ENCODE measurements at regions not wholly inside any gene's neighbourhood (a gene's known extent, or its start where the extent isn't known, plus 50 kb on each side); places are given as distances from the start of the nearest gene placed in this dataset.

- 81 to 87% methylated on average over 15 of the region's 15 CpGs for WGBS, 2 donors
- intact Hi-C loops (cut with DNase I; ENCODE audit: low total_unique reads) = loop anchor here (5.0 to 10.0 kb wide), 2 partner anchors 640 to 1132 kb away; no protein-coding TSS in a partner anchor
- TF ChIP-seq POLR2A (IDR thresholded peaks at IDR 0.05) (no peak), CTCF (IDR thresholded peaks at IDR 0.05) (no peak)
Observed at GRCh38 chr11:69972351-69972802, 105.7 kb upstream of the ANO1 start.

DNA sequence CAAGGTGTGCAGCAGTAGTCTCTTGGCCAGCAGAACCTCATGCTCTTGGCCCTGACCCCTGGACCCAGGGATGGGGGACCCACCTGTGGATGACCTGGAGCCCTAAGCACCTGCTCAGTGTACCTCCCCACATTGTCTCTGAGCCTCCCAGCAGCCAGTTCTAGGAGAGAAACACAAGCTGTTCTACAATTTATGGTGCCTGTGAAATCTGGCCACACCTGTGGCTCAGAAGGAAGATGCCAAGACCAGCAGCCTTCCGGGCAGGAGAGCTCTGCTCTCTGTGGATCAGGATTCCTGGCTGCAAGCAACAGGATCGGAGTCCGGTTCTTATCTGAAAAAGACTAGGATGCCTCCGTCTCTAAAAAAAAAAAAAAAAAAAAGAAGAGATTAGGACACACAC lies 103.6 kb upstream of the ANO1 start:
- intact Hi-C loops (cut with DNase I; ENCODE audit: low total_unique reads) = loop anchor here (5.0 to 10.0 kb wide), 2 partner anchors 638 to 1130 kb away; no protein-coding TSS in a partner anchor
- no peak overlapping the region for H3K4me3 ChIP-seq (ENCODE audit: low read depth, poor library complexity, severe bottlenecking)
- no peak for DNase-seq (ENCODE audit: low spot score in 2 of 2)
- 54 to 76% methylated on average over 4 of the region's 4 CpGs for whole genome bisulfite sequencing, 2 donors
- no peak for TF ChIP-seq POLR2A (IDR thresholded peaks at IDR 0.05)
- no peak for TF ChIP-seq CTCF (IDR thresholded peaks at IDR 0.05)

More at GRCh38 chr11:69972351-69972802, 105.7 kb upstream of the ANO1 start:
- no peak for DNase-seq (ENCODE audit: low spot score in 2 of 2)
- H3K4me3 ChIP-seq (ENCODE audit: low read depth, poor library complexity, severe bottlenecking) = no peak overlapping the region

GRCh38 chr11:69975822-69976221 lies 102.3 kb upstream of the ANO1 start:
- DNase-seq (ENCODE audit: low spot score in 2 of 2) = no peak
- WGBS, 2 donors = 91 to 96% methylated on average over 7 of the region's 7 CpGs
- TF ChIP-seq CTCF (IDR thresholded peaks at IDR 0.05) = no peak
- TF ChIP-seq POLR2A (IDR thresholded peaks at IDR 0.05) = no peak
- H3K4me3 ChIP-seq (ENCODE audit: low read depth, poor library complexity, severe bottlenecking) = no peak overlapping the region
- intact Hi-C loops (cut with DNase I; ENCODE audit: low total_unique reads) = loop anchor here (10.0 kb wide), 1 partner anchor 1129 kb away; no protein-coding TSS in a partner anchor

DNA sequence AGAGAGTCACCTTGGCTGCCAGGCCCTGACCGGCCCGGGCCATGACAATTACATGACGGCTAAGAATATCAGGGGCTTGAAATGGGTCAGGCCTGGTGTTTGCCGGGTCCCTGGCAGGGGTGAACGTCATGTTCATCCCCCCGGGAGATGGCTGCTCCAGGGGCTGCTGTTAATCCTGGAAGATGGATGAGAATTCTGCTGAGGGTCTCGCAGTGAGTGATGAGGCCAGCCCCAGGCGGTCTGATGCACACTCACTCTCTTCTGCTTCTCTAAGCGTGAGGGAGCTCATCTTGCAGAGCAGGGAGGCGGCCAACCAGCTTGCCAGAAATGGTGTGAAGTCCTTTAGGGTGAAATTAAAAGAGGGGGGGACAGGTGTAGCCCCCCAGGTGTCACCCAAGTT lies 101.3 kb upstream of the ANO1 start:
- intact Hi-C loops (cut with DNase I; ENCODE audit: low total_unique reads) = loop anchor here (10.0 kb wide), 1 partner anchor 1128 kb away; no protein-coding TSS in a partner anchor
- no peak for DNase-seq (ENCODE audit: low spot score in 2 of 2)
- WGBS, 2 donors = 88 to 89% methylated on average over 9 to 10 of the region's 10 CpGs
- H3K4me3 ChIP-seq (ENCODE audit: low read depth, poor library complexity, severe bottlenecking) = no peak overlapping the region
- TF ChIP-seq CTCF (IDR thresholded peaks at IDR 0.05) (no peak), POLR2A (IDR thresholded peaks at IDR 0.05) (no peak)

DNA sequence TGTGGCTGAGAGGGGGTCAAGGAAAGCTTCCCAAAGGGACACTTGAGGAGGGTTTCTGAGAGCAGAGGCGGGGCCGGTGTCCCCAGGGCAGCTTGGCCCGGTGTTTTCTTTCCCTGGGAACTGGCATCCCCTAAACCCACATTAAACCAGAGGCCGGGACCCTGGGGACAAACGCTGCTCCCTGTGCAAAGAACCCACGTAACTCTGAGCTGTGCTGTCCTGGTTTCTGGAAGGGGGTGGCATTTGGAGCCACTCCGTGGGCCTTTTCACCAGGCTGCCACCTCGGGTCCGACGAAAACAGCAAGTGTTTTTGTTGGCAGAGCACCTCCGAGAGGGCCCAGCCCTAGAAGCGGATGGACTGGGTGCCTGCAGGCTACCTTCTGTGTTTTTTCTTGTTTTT lies 100.2 kb upstream of the ANO1 start:
- DNase-seq (ENCODE audit: low spot score in 2 of 2) = no peak
- intact Hi-C loops (cut with DNase I; ENCODE audit: low total_unique reads) = loop anchor here (10.0 kb wide), 1 partner anchor 1127 kb away; no protein-coding TSS in a partner anchor
- 79 to 80% methylated on average over 12 of the region's 12 CpGs for WGBS, 2 donors
- TF ChIP-seq CTCF (IDR thresholded peaks at IDR 0.05) (no peak), POLR2A (IDR thresholded peaks at IDR 0.05) (no peak)
- H3K4me3 ChIP-seq (ENCODE audit: low read depth, poor library complexity, severe bottlenecking) = no peak overlapping the region
